HG02798 (cell line): ENCODE measurements at regions not wholly inside any gene's neighbourhood (a gene's known extent, or its start where the extent isn't known, plus 50 kb on each side); places are given as distances from the start of the nearest gene placed in this dataset.
"Not testable (repeated sequence)": the region's sequence is repeated elsewhere in the genome, so short reads cannot be mapped to it uniquely, and the experiment has no call there.

Experiments used
- ATAC-seq: cut with Tn5 transposase; IDR thresholded peaks from one replicate; pipeline ENCODE4 v1.9.1; 2021; ENCODE audit warnings: mild to moderate bottlenecking; ENCODE audit not compliant: unreplicated experiment, poor library complexity

- no peak for ATAC-seq
Measured at GRCh38 chr7:19318287-19318686, 173.1 kb upstream of the FERD3L start.

- no peak for ATAC-seq
Measured at GRCh38 chr7:19317461-19317860, 172.2 kb upstream of the FERD3L start.

- no peak for ATAC-seq
Measured at GRCh38 chr7:19312416-19312815, 167.2 kb upstream of the FERD3L start.

- ATAC-seq: no peak
Measured at GRCh38 chr7:19307554-19307953, 162.3 kb upstream of the FERD3L start.

- ATAC-seq: peak; percentile 67
Measured at GRCh38 chr7:19305698-19306097, 160.5 kb upstream of the FERD3L start.

GRCh38 chr7:19304086-19304485 lies 158.9 kb upstream of the FERD3L start:
- ATAC-seq: no peak

GRCh38 chr7:19302731-19303130 lies 157.5 kb upstream of the FERD3L start:
- ATAC-seq: no peak

GRCh38 chr7:19296617-19297016 lies 151.4 kb upstream of the FERD3L start:
- no peak for ATAC-seq

GRCh38 chr7:19295376-19295775 lies 150.2 kb upstream of the FERD3L start:
- ATAC-seq: no peak

GRCh38 chr7:19294619-19295018 lies 149.4 kb upstream of the FERD3L start:
- no peak for ATAC-seq

- no peak for ATAC-seq
Measured at GRCh38 chr7:19293431-19293830, 148.2 kb upstream of the FERD3L start.

GRCh38 chr7:19290968-19291367 lies 145.7 kb upstream of the FERD3L start:
- ATAC-seq: no peak

- ATAC-seq: no peak
Measured at GRCh38 chr7:19290066-19290465, 144.8 kb upstream of the FERD3L start.

- no peak for ATAC-seq
Measured at GRCh38 chr7:19284596-19285300, 139.5 kb upstream of the FERD3L start.

GRCh38 chr7:19284136-19284535 lies 138.9 kb upstream of the FERD3L start:
- ATAC-seq: no peak

GRCh38 chr7:19275000-19275399 lies 129.8 kb upstream of the FERD3L start:
- ATAC-seq: no peak

- ATAC-seq: not testable (repeated sequence)
Measured at GRCh38 chr7:19272329-19272728, 127.1 kb upstream of the FERD3L start.

- no peak for ATAC-seq
Measured at GRCh38 chr7:19269301-19269700, 124.1 kb upstream of the FERD3L start.

GRCh38 chr7:19268737-19269136 lies 123.5 kb upstream of the FERD3L start:
- no peak for ATAC-seq

GRCh38 chr7:19262826-19263225 lies 117.6 kb upstream of the FERD3L start:
- no peak for ATAC-seq

GRCh38 chr7:19249281-19249680 lies 104.1 kb upstream of the FERD3L start:
- no peak for ATAC-seq

- no peak for ATAC-seq
Measured at GRCh38 chr7:19248681-19249080, 103.5 kb upstream of the FERD3L start.

GRCh38 chr7:19248115-19248514 lies 102.9 kb upstream of the FERD3L start:
- ATAC-seq: no peak
